ENCODE measurements at regions not wholly inside any gene's neighbourhood (a gene's known extent, or its start where the extent isn't known, plus 50 kb on each side); places are given as distances from the start of the nearest gene placed in this dataset.

DNA sequence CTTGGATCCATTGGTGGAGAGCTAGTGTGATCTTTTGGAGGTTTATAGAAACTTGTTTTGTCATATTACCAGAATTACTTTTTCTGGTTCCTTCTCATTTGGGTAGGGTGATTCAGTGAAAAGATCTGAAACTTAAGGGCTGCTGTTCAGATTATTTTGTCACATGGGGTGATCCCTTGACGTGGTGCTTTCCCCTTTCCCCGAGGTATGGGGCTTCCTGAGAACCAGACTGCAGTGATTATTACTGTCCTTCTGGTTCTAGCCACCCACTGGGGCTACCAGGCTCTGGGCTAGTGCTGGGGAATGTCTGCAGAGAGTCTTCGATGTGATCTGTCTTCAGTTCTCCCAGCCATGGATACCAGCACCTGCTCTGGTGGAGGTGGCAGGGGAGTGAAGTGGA is 1030.0 kb downstream of the GRM8 start:
- 100% methylated on average over 3 of the region's 3 CpGs for WGBS (ENCODE audit: insufficient coverage)
- CTCF ChIA-PET, result no interaction called here
- POLR2A ChIA-PET, result no interaction called here
- Histone ChIP-seq H3K9me3 (ENCODE audit: control extremely low read depth in 1 of 5, control insufficient read depth in 4 of 5, insufficient read depth in 2 of 5, low read depth in 1 of 5, low read length in 4 of 5) (peaks cover 0 to 3% (median 0%) of the 10 kb centered on the region in 5 experiments), H3K27me3 (replicated peaks in 2 of 5; ENCODE audit: control insufficient read depth in 4 of 5, insufficient read depth in 5 of 5, low read length in 4 of 5) (no peaks in the 10 kb centered on the region), H3K4me1 (ENCODE audit: control extremely low read depth in 1 of 4, control insufficient read depth in 4 of 4, insufficient read depth in 4 of 4, low read length in 3 of 4) (no peaks in the 10 kb centered on the region), H3K36me3 (ENCODE audit: control insufficient read depth in 4 of 4, insufficient read depth in 4 of 4, low read length in 3 of 4) (no peaks in the 10 kb centered on the region), H3K4me3 (ENCODE audit: control insufficient read depth in 1 of 7, extremely low read depth in 1 of 7, insufficient read depth in 4 of 7, low read depth in 2 of 7, low read length in 6 of 7) (no peak overlapping the region), H3K27ac (ENCODE audit: insufficient read depth in 1 of 2, low read depth in 1 of 2, low read length in 2 of 2, poor library complexity in 1 of 2, severe bottlenecking in 2 of 2) (no peak overlapping the region)
- no peak for DNase-seq

DNA sequence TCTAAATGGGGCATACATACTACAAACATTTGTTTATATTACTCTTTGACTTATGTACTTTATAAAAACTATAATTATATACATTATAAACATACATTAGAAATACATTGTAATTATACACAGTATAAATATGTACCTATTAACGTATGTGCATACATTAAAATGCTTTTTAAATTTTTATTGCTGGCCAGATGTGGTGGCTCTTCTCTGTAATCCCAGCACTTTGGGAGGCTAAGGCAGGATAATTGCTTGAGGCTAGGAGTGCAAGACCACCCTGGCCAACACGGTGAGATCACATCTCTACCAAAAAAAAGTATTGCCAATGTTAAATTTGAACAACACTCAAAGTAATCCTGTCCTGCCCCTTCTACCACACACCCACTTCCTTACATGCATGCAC is 1037.0 kb downstream of the GRM8 start:
- POLR2A ChIA-PET, result no interaction called here
- H3K4me1 ChIP-seq (ENCODE audit: control extremely low read depth in 1 of 4, control insufficient read depth in 4 of 4, insufficient read depth in 4 of 4, low read length in 3 of 4), result no peaks in the 10 kb centered on the region
- peaks cover 0 to 3% (median 0%) of the 10 kb centered on the region in 5 experiments for H3K9me3 ChIP-seq (ENCODE audit: control extremely low read depth in 1 of 5, control insufficient read depth in 4 of 5, insufficient read depth in 2 of 5, low read depth in 1 of 5, low read length in 4 of 5)
- H3K36me3 ChIP-seq (ENCODE audit: control insufficient read depth in 4 of 4, insufficient read depth in 4 of 4, low read length in 3 of 4), result no peaks in the 10 kb centered on the region
- CTCF ChIA-PET, result no interaction called here
- DNase-seq, result no peak
- WGBS (ENCODE audit: insufficient coverage), result no CpG with 5 or more reads among the region's 2 CpGs
- H3K27me3 ChIP-seq (replicated peaks in 2 of 5; ENCODE audit: control insufficient read depth in 4 of 5, insufficient read depth in 5 of 5, low read length in 4 of 5), result no peaks in the 10 kb centered on the region
- H3K4me3 ChIP-seq (ENCODE audit: control insufficient read depth in 1 of 7, extremely low read depth in 1 of 7, insufficient read depth in 4 of 7, low read depth in 2 of 7, low read length in 6 of 7), result no peak overlapping the region
- H3K27ac ChIP-seq (ENCODE audit: insufficient read depth in 1 of 2, low read depth in 1 of 2, low read length in 2 of 2, poor library complexity in 1 of 2, severe bottlenecking in 2 of 2), result no peak overlapping the region

DNA sequence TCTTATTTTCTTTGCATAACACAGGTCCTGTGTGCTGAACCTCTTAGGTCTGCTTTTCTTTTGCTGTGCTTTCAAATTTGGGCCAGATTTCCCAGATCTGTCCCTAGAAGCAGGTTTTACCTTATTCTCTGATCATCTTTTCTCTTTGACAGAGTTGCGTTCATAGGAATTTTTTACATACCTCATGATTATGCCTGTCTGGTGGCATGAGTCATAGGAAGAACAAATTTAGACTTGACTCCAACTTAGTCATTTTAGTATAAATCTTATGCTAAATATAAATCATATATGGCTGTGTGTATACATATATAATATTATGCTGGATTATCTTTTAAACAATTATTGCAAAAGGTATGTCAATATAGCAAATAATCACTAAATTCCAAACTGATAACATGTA is 1038.9 kb downstream of the GRM8 start:
- POLR2A ChIA-PET, result no interaction called here
- H3K4me3 ChIP-seq (ENCODE audit: control insufficient read depth in 1 of 7, extremely low read depth in 1 of 7, insufficient read depth in 4 of 7, low read depth in 2 of 7, low read length in 6 of 7), result no peak overlapping the region
- WGBS (ENCODE audit: insufficient coverage), result no CpG with 5 or more reads among the region's 1 CpG

DNA sequence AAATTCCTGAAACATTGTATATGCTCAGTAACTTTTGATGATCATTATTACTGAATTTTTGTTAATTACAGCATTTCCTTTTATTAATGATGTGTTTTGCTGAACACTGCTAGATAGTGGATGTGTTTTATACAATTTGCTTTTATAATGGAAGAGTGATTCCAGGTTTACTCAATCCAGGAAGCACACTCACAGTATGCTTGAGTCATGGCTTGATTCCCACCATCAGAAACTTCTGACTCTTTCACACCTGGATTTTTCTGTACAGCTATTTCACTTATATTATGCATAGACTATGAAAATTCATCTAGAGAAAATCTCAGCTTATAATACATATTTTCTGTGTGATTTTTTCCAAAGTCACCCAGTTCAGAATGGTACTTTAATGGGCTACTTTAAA is 1040.9 kb downstream of the GRM8 start:
- Histone ChIP-seq H3K36me3 (ENCODE audit: control insufficient read depth in 4 of 4, insufficient read depth in 4 of 4, low read length in 3 of 4) (no peaks in the 10 kb centered on the region), H3K4me3 (ENCODE audit: control insufficient read depth in 1 of 7, extremely low read depth in 1 of 7, insufficient read depth in 4 of 7, low read depth in 2 of 7, low read length in 6 of 7) (no peak overlapping the region), H3K27me3 (replicated peaks in 2 of 5; ENCODE audit: control insufficient read depth in 4 of 5, insufficient read depth in 5 of 5, low read length in 4 of 5) (no peaks in the 10 kb centered on the region), H3K9me3 (ENCODE audit: control extremely low read depth in 1 of 5, control insufficient read depth in 4 of 5, insufficient read depth in 2 of 5, low read depth in 1 of 5, low read length in 4 of 5) (no peaks in the 10 kb centered on the region), H3K27ac (ENCODE audit: insufficient read depth in 1 of 2, low read depth in 1 of 2, low read length in 2 of 2, poor library complexity in 1 of 2, severe bottlenecking in 2 of 2) (no peak overlapping the region), H3K4me1 (ENCODE audit: control extremely low read depth in 1 of 4, control insufficient read depth in 4 of 4, insufficient read depth in 4 of 4, low read length in 3 of 4) (no peaks in the 10 kb centered on the region)
- DNase-seq, result no peak
- ChIA-PET CTCF (no interaction called here), POLR2A (no interaction called here)

More for the DNA sequence above, 1038.9 kb downstream of the GRM8 start:
- CTCF ChIA-PET, result no interaction called here
- DNase-seq, result no peak
- Histone ChIP-seq H3K27ac (ENCODE audit: insufficient read depth in 1 of 2, low read depth in 1 of 2, low read length in 2 of 2, poor library complexity in 1 of 2, severe bottlenecking in 2 of 2) (no peak overlapping the region), H3K4me1 (ENCODE audit: control extremely low read depth in 1 of 4, control insufficient read depth in 4 of 4, insufficient read depth in 4 of 4, low read length in 3 of 4) (no peaks in the 10 kb centered on the region), H3K27me3 (replicated peaks in 2 of 5; ENCODE audit: control insufficient read depth in 4 of 5, insufficient read depth in 5 of 5, low read length in 4 of 5) (no peaks in the 10 kb centered on the region), H3K9me3 (ENCODE audit: control extremely low read depth in 1 of 5, control insufficient read depth in 4 of 5, insufficient read depth in 2 of 5, low read depth in 1 of 5, low read length in 4 of 5) (peaks cover 0 to 3% (median 0%) of the 10 kb centered on the region in 5 experiments), H3K36me3 (ENCODE audit: control insufficient read depth in 4 of 4, insufficient read depth in 4 of 4, low read length in 3 of 4) (no peaks in the 10 kb centered on the region)

DNA sequence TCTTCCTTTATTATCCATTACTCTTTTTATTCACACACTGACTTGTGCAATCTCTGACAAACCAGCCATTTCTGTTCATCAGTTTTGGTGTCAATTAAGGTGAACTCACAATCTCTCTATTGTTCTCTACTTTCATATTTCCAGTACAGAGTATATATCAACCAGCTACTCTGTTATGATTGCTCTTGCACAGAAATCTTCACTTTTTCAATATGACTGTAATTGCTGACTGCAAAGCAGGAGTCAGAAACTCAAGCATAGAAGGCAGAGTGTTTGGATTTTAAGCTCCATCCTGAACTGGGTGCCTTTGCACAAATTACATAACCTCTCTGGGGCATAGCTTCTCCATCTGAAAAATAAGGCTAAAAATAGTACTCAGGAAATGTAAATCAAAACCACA is 1042.0 kb downstream of the GRM8 start:
- ChIA-PET CTCF (no interaction called here), POLR2A (no interaction called here)
- DNase-seq, result no peak
- Histone ChIP-seq H3K4me3 (ENCODE audit: control insufficient read depth in 1 of 7, extremely low read depth in 1 of 7, insufficient read depth in 4 of 7, low read depth in 2 of 7, low read length in 6 of 7) (no peak overlapping the region), H3K27me3 (replicated peaks in 2 of 5; ENCODE audit: control insufficient read depth in 4 of 5, insufficient read depth in 5 of 5, low read length in 4 of 5) (no peaks in the 10 kb centered on the region), H3K4me1 (ENCODE audit: control extremely low read depth in 1 of 4, control insufficient read depth in 4 of 4, insufficient read depth in 4 of 4, low read length in 3 of 4) (no peaks in the 10 kb centered on the region), H3K9me3 (ENCODE audit: control extremely low read depth in 1 of 5, control insufficient read depth in 4 of 5, insufficient read depth in 2 of 5, low read depth in 1 of 5, low read length in 4 of 5) (no peaks in the 10 kb centered on the region), H3K36me3 (ENCODE audit: control insufficient read depth in 4 of 4, insufficient read depth in 4 of 4, low read length in 3 of 4) (no peaks in the 10 kb centered on the region), H3K27ac (ENCODE audit: insufficient read depth in 1 of 2, low read depth in 1 of 2, low read length in 2 of 2, poor library complexity in 1 of 2, severe bottlenecking in 2 of 2) (no peak overlapping the region)

DNA sequence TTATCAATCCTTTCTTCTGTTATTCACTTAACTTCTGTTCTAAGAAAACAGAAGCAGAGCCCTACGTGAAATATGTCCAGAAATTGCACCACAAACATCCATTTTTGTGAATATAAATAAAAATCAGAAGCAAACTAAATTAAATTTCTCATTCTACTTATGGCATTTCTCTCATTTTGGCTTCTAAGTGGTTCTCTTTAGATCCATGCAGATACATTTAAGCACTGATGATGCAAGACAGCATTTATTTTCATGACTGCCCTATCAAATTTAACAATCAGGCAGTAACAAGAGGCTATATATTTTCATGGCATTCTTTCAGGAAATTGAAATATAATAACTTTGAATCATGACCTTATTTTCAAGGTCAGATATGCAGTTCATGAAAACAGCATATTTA is 1049.6 kb downstream of the GRM8 start:
- ChIA-PET POLR2A (no interaction called here), CTCF (no interaction called here)
- WGBS (ENCODE audit: insufficient coverage), result no CpG with 5 or more reads among the region's 1 CpG
- DNase-seq, result no peak
- Histone ChIP-seq H3K4me1 (ENCODE audit: control extremely low read depth in 1 of 4, control insufficient read depth in 4 of 4, insufficient read depth in 4 of 4, low read length in 3 of 4) (no peaks in the 10 kb centered on the region), H3K9me3 (ENCODE audit: control extremely low read depth in 1 of 5, control insufficient read depth in 4 of 5, insufficient read depth in 2 of 5, low read depth in 1 of 5, low read length in 4 of 5) (no peaks in the 10 kb centered on the region), H3K4me3 (ENCODE audit: control insufficient read depth in 1 of 7, extremely low read depth in 1 of 7, insufficient read depth in 4 of 7, low read depth in 2 of 7, low read length in 6 of 7) (no peak overlapping the region), H3K27ac (ENCODE audit: insufficient read depth in 1 of 2, low read depth in 1 of 2, low read length in 2 of 2, poor library complexity in 1 of 2, severe bottlenecking in 2 of 2) (no peak overlapping the region), H3K36me3 (ENCODE audit: control insufficient read depth in 4 of 4, insufficient read depth in 4 of 4, low read length in 3 of 4) (no peaks in the 10 kb centered on the region), H3K27me3 (replicated peaks in 2 of 5; ENCODE audit: control insufficient read depth in 4 of 5, insufficient read depth in 5 of 5, low read length in 4 of 5) (no peaks in the 10 kb centered on the region)

DNA sequence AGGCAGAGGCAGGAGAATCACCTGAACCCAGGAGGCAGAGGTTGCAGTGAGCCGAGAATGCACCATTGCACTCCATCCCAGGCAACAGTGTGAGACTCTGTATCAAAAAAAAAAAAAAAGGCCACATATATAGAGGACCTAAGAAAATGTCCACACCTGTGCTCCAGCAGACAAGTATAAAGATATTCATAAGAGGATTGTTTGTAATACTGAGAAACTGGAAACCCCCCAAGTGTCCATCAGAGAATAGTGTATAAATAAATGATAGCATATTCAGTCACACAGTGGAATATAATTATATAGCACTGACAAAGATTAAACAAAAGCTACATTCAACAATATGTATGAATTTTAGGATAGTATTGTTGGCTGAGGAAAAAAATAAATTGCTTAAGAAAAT is 1050.6 kb downstream of the GRM8 start:
- Histone ChIP-seq H3K9me3 (ENCODE audit: control extremely low read depth in 1 of 5, control insufficient read depth in 4 of 5, insufficient read depth in 2 of 5, low read depth in 1 of 5, low read length in 4 of 5) (no peaks in the 10 kb centered on the region), H3K36me3 (ENCODE audit: control insufficient read depth in 4 of 4, insufficient read depth in 4 of 4, low read length in 3 of 4) (no peaks in the 10 kb centered on the region), H3K4me3 (ENCODE audit: control insufficient read depth in 1 of 7, extremely low read depth in 1 of 7, insufficient read depth in 4 of 7, low read depth in 2 of 7, low read length in 6 of 7) (no peak overlapping the region), H3K4me1 (ENCODE audit: control extremely low read depth in 1 of 4, control insufficient read depth in 4 of 4, insufficient read depth in 4 of 4, low read length in 3 of 4) (no peaks in the 10 kb centered on the region), H3K27me3 (replicated peaks in 2 of 5; ENCODE audit: control insufficient read depth in 4 of 5, insufficient read depth in 5 of 5, low read length in 4 of 5) (no peaks in the 10 kb centered on the region), H3K27ac (ENCODE audit: insufficient read depth in 1 of 2, low read depth in 1 of 2, low read length in 2 of 2, poor library complexity in 1 of 2, severe bottlenecking in 2 of 2) (no peak overlapping the region)
- no peak for DNase-seq
- ChIA-PET POLR2A (no interaction called here), CTCF (no interaction called here)
- WGBS (ENCODE audit: insufficient coverage), result 88% methylated on average over 1 of the region's 1 CpG
